ENCODE measurements at regions not wholly inside any gene's neighbourhood (a gene's known extent, or its start where the extent isn't known, plus 50 kb on each side); places are given as distances from the start of the nearest gene placed in this dataset.

- H3K9ac ChIP-seq (ENCODE audit: control insufficient read depth, insufficient read depth, low read length): no peak overlapping the region
- H3K36me3 ChIP-seq (ENCODE audit: control insufficient read depth in 2 of 2, insufficient read depth in 2 of 2, low read length in 1 of 2): no peaks in the 10 kb centered on the region
- ChIA-PET CTCF (no interaction called here), RAD21 (ENCODE audit: unreplicated experiment) (no interaction called here), POLR2A (no interaction called here), SMC1A (ENCODE audit: uncharacterized antibody, unreplicated experiment) (no interaction called here)
- no peaks in the 10 kb centered on the region for H3K79me2 ChIP-seq (ENCODE audit: control insufficient read depth, insufficient read depth, low read length)
- H3K4me1 ChIP-seq (ENCODE audit: control insufficient read depth, insufficient read depth, low read length): no peaks in the 10 kb centered on the region
- H3K27ac ChIP-seq (ENCODE audit: control insufficient read depth, insufficient read depth): no peak overlapping the region
- TF ChIP-seq TBL1XR1 (IDR thresholded peaks at IDR 0.05; ENCODE audit: low read depth, low read length): no peak
- TF ChIP-seq TCF7 (IDR thresholded peaks at IDR 0.05; ENCODE audit: borderline replicate concordance): no peak
- no peak for TF ChIP-seq IRF3 (IDR thresholded peaks at IDR 0.05)
- no peak for TF ChIP-seq SIN3A (IDR thresholded peaks at IDR 0.05; ENCODE audit: low read depth, low read length)
- no peak for TF ChIP-seq ZNF24 (IDR thresholded peaks at IDR 0.05)
- no peak for TF ChIP-seq CEBPZ (IDR thresholded peaks at IDR 0.05; ENCODE audit: low read depth, low read length)
- TF ChIP-seq ZBTB4 (CRISPR knock-in tag; IDR thresholded peaks at IDR 0.05): no peak
- no peak for TF ChIP-seq IKZF1 (conservative IDR thresholded peaks at IDR 0.05)
- TF ChIP-seq STAT1 (conservative IDR thresholded peaks at IDR 0.05): no peak
- TF ChIP-seq ASH2L (IDR thresholded peaks at IDR 0.05; ENCODE audit: borderline replicate concordance, low read depth): no peak
- TF ChIP-seq NKRF (conservative IDR thresholded peaks at IDR 0.05): no peak
- TF ChIP-seq POLR2A (IDR thresholded peaks at IDR 0.05; ENCODE audit: low read depth, low read length): no peak
- no peak for TF ChIP-seq MEF2B (IDR thresholded peaks at IDR 0.05; ENCODE audit: partially characterized antibody, poor library complexity, severe bottlenecking)
- TF ChIP-seq PML (IDR thresholded peaks at IDR 0.05; ENCODE audit: low read length): no peak
- TF ChIP-seq HDGF (IDR thresholded peaks at IDR 0.05): no peak
- intact Hi-C loops (cut with micrococcal nuclease; ENCODE audit: unreplicated experiment) (no loop called here), in situ Hi-C loops (cut with MboI) (no loop called here)
- no TSS peak for BruUV-seq (replicated peaks)
- no peaks in the 10 kb centered on the region for H4K20me1 ChIP-seq (ENCODE audit: control insufficient read depth, insufficient read depth)
- 55% methylated on average over 1 of the region's 1 CpG for WGBS (ENCODE audit: insufficient coverage, insufficient replicate concordance, low lambda C conversion rate, missing lambda C conversion rate)
- no peak overlapping the region for H3K4me3 ChIP-seq
- no peak for DNase-seq (ENCODE audit: low read depth, low spot score)
- no peak overlapping the region for H3K4me2 ChIP-seq (ENCODE audit: control insufficient read depth, insufficient read depth)
- FAIRE-seq: no peak
- no peaks in the 10 kb centered on the region for H3K9me3 ChIP-seq (replicated peaks; ENCODE audit: control insufficient read depth, insufficient read depth, low read length)
- no peak overlapping the region for H2AFZ ChIP-seq (ENCODE audit: control insufficient read depth, low read depth, low read length)
- no peak for ATAC-seq
- H3K27me3 ChIP-seq (replicated peaks in 1 of 2; ENCODE audit: control insufficient read depth in 2 of 2, insufficient read depth in 2 of 2, low read length in 1 of 2): no peaks in the 10 kb centered on the region; a peak in 1 of 4 replicates
Observed at GRCh38 chr1:199335496-199335895, 692.0 kb upstream of the NR5A2 start.
